Caco-2 (cell line): ENCODE measurements at regions not wholly inside any gene's neighbourhood (a gene's known extent, or its start where the extent isn't known, plus 50 kb on each side); places are given as distances from the start of the nearest gene placed in this dataset.
"Not testable (repeated sequence)": the region's sequence is repeated elsewhere in the genome, so short reads cannot be mapped to it uniquely, and the experiment has no call there.

Experiments
- BruUV-seq: library from RNA; stranded (reverse); fragments of 400-500 nt; replicated peaks from 2 replicates; lab custom pipeline; 2021; lab: Mats Ljungman, UMichigan
- CTCF ChIA-PET: fragments of 300-600 bp; sonication (Branson Sonifier 250); formaldehyde crosslinking; loops from one replicate; lab custom pipeline; 2022; ENCODE audit warnings: antibody characterized with exemption; lab: Charles Lee
- POLR2A ChIA-PET: fragments of 300-600 bp; sonication (Branson Sonifier 250); formaldehyde crosslinking; loops from one replicate; lab custom pipeline; 2022; ENCODE audit warnings: antibody characterized with exemption; lab: Charles Lee
- DNase-seq, 2 experiments: peaks; one replicate each; pipeline versions ENCODE4 v3.0.0 to v3.0.0-alpha.2; 2020 to 2022
- H3K27me3 ChIP-seq: replicated peaks from 2 replicates; pipeline ENCODE4 v1.6.0; 2011; ENCODE audit warnings: low read length; ENCODE audit not compliant: control insufficient read depth, insufficient read depth
- H3K36me3 ChIP-seq: 2 replicates; pipeline ENCODE4 v1.5.1; 2011; ENCODE audit warnings: low read length; ENCODE audit not compliant: control insufficient read depth, insufficient read depth
- H3K4me1 ChIP-seq: fragments of 250-450 bp; sonication (Bioruptor Pico); 2 replicates; pipeline ENCODE4 v1.5.1; 2020; ENCODE audit warnings: mild to moderate bottlenecking
- H3K4me3 ChIP-seq: 2 replicates; pipeline ENCODE4 v1.5.1; 2011; ENCODE audit warnings: low read depth, mild to moderate bottlenecking, control low read depth, low read length
- H3K9me3 ChIP-seq: fragments of 250-450 bp; sonication (Bioruptor Pico); 2 replicates; pipeline ENCODE4 v1.5.1; 2020; ENCODE audit warnings: mild to moderate bottlenecking, moderate library complexity
- H3K27ac Mint-ChIP-seq: one replicate; pipeline ENCODE4 v1.8.0; 2022; ENCODE audit warnings: mixed read lengths; ENCODE audit not compliant: unreplicated experiment
- H3K27me3 Mint-ChIP-seq: one replicate; pipeline ENCODE4 v1.8.0; 2022; ENCODE audit warnings: mixed read lengths; ENCODE audit not compliant: insufficient read depth, unreplicated experiment
- H3K36me3 Mint-ChIP-seq: one replicate; pipeline ENCODE4 v1.8.0; 2022; ENCODE audit warnings: mild to moderate bottlenecking, mixed read lengths; ENCODE audit not compliant: insufficient read depth, unreplicated experiment
- H3K4me1 Mint-ChIP-seq: one replicate; pipeline ENCODE4 v1.8.0; 2022; ENCODE audit warnings: low read depth, mixed read lengths; ENCODE audit not compliant: unreplicated experiment
- H3K4me3 Mint-ChIP-seq: one replicate; pipeline ENCODE4 v1.8.0; 2022; ENCODE audit warnings: mild to moderate bottlenecking, moderate library complexity, mixed read lengths; ENCODE audit not compliant: unreplicated experiment
- H3K9me3 Mint-ChIP-seq: one replicate; pipeline ENCODE4 v1.8.0; 2022; ENCODE audit warnings: mixed read lengths; ENCODE audit not compliant: unreplicated experiment
- CTCF ChIP-seq, 2 experiments: fragments of 200-600 bp in 1 of 2; IDR thresholded peaks; 1 replicate in 1 of 2; 2 replicates in 1 of 2; pipeline versions ENCODE4 v1.5.1 to v1.8.0; 2011 to 2022; ENCODE audit warnings: antibody characterized with exemption in 1 of 2, control low read depth in 1 of 2, inconsistent platforms in 1 of 2, low read depth in 1 of 2, low read length in 1 of 2, mild to moderate bottlenecking in 1 of 2, moderate library complexity in 1 of 2; ENCODE audit not compliant: insufficient read depth in 1 of 2, severe bottlenecking in 1 of 2, unreplicated experiment in 1 of 2
- intact Hi-C: fragments of 100-400 bp; cut with micrococcal nuclease; formaldehyde crosslinking; loops from one replicate; pipeline ENCODE4 v1.10.0; 2022; ENCODE audit not compliant: unreplicated experiment

GRCh38 chr4:95779447-95779846 lies 60.4 kb upstream of the PDHA2 start:
- intact Hi-C loops = no loop called here
- no peak for TF ChIP-seq CTCF (IDR thresholded peaks at IDR 0.05; ENCODE audit: insufficient read depth in 1 of 2, low read depth in 1 of 2, low read length in 1 of 2, severe bottlenecking in 1 of 2, unreplicated experiment in 1 of 2)
- DNase-seq = no peak
- no peak overlapping the region for H3K27ac Mint-ChIP-seq
- H3K4me3 Mint-ChIP-seq = no peak overlapping the region
- no peaks in the 10 kb centered on the region for H3K9me3 Mint-ChIP-seq
- no peaks in the 10 kb centered on the region for H3K4me1 ChIP-seq
- no peaks in the 10 kb centered on the region for H3K4me1 Mint-ChIP-seq
- CTCF ChIA-PET = no interaction called here
- no peaks in the 10 kb centered on the region for H3K36me3 Mint-ChIP-seq
- H3K27me3 ChIP-seq = no peaks in the 10 kb centered on the region
- H3K4me3 ChIP-seq = no peak overlapping the region
- H3K27me3 Mint-ChIP-seq = peaks cover 4% of the 10 kb centered on the region
- H3K36me3 ChIP-seq = no peaks in the 10 kb centered on the region
- POLR2A ChIA-PET = no interaction called here
- no TSS peak for BruUV-seq
- H3K9me3 ChIP-seq = no peaks in the 10 kb centered on the region

GRCh38 chr4:95778666-95779065 lies 61.2 kb upstream of the PDHA2 start:
- no peak overlapping the region for H3K4me3 Mint-ChIP-seq
- CTCF ChIA-PET = no interaction called here
- no peak overlapping the region for H3K4me3 ChIP-seq
- H3K36me3 ChIP-seq = no peaks in the 10 kb centered on the region
- peaks cover 4% of the 10 kb centered on the region for H3K27me3 Mint-ChIP-seq
- no peaks in the 10 kb centered on the region for H3K27me3 ChIP-seq
- no peak overlapping the region for H3K27ac Mint-ChIP-seq
- BruUV-seq = no TSS peak
- POLR2A ChIA-PET = no interaction called here
- no peaks in the 10 kb centered on the region for H3K4me1 Mint-ChIP-seq
- H3K9me3 ChIP-seq = no peaks in the 10 kb centered on the region
- H3K9me3 Mint-ChIP-seq = no peaks in the 10 kb centered on the region
- intact Hi-C loops = no loop called here
- TF ChIP-seq CTCF (IDR thresholded peaks at IDR 0.05; ENCODE audit: insufficient read depth in 1 of 2, low read depth in 1 of 2, low read length in 1 of 2, severe bottlenecking in 1 of 2, unreplicated experiment in 1 of 2) = no peak
- no peak for DNase-seq
- no peaks in the 10 kb centered on the region for H3K4me1 ChIP-seq
- no peaks in the 10 kb centered on the region for H3K36me3 Mint-ChIP-seq

GRCh38 chr4:95770605-95771004 lies 69.3 kb upstream of the PDHA2 start:
- H3K27me3 Mint-ChIP-seq = peaks cover 10% of the 10 kb centered on the region
- H3K9me3 Mint-ChIP-seq, H3K36me3 Mint-ChIP-seq, POLR2A ChIA-PET, CTCF ChIA-PET, H3K36me3 ChIP-seq, DNase-seq, H3K4me3 Mint-ChIP-seq, H3K27ac Mint-ChIP-seq, H3K4me1 Mint-ChIP-seq, H3K27me3 ChIP-seq, H3K4me3 ChIP-seq, intact Hi-C loops, H3K4me1 ChIP-seq, BruUV-seq, H3K9me3 ChIP-seq: not testable (repeated sequence)

- Histone ChIP-seq H3K4me3 (no peak overlapping the region), H3K36me3 (no peaks in the 10 kb centered on the region), H3K4me1 (no peaks in the 10 kb centered on the region), H3K27me3 (no peaks in the 10 kb centered on the region), H3K9me3 (no peaks in the 10 kb centered on the region)
- DNase-seq = no peak
- no peak overlapping the region for H3K4me3 Mint-ChIP-seq
- peaks cover 17% of the 10 kb centered on the region for H3K27me3 Mint-ChIP-seq
- H3K36me3 Mint-ChIP-seq = no peaks in the 10 kb centered on the region
- no TSS peak for BruUV-seq
- no peaks in the 10 kb centered on the region for H3K4me1 Mint-ChIP-seq
- no peak overlapping the region for H3K27ac Mint-ChIP-seq
- intact Hi-C loops = no loop called here
- ChIA-PET CTCF (no interaction called here), POLR2A (no interaction called here)
- no peaks in the 10 kb centered on the region for H3K9me3 Mint-ChIP-seq
- TF ChIP-seq CTCF (IDR thresholded peaks at IDR 0.05; ENCODE audit: insufficient read depth in 1 of 2, low read depth in 1 of 2, low read length in 1 of 2, severe bottlenecking in 1 of 2, unreplicated experiment in 1 of 2) = no peak
Observed at GRCh38 chr4:95764961-95765360, 74.9 kb upstream of the PDHA2 start.
